Activated CD4-positive, alpha-beta memory T cell treated with anti-CD3 and anti-CD28 coated beads, Interleukin-2, amount 10 ng/mL, durations not matched to agents 7 days and 5 days (primary cell): ENCODE measurements at regions not wholly inside any gene's neighbourhood (a gene's known extent, or its start where the extent isn't known, plus 50 kb on each side); places are given as distances from the start of the nearest gene placed in this dataset.

Source experiments
- CTCF ChIA-PET: fragments of 350-600 bp; sonication (Branson Sonifier 250); formaldehyde crosslinking; loops from one replicate; lab custom pipeline; 2021; ENCODE audit warnings: antibody characterized with exemption, inconsistent platforms; lab: Charles Lee
- POLR2A ChIA-PET: fragments of 350-600 bp; sonication (Branson Sonifier 250); formaldehyde crosslinking; loops from one replicate; lab custom pipeline; 2021; ENCODE audit warnings: antibody characterized with exemption; lab: Charles Lee
- DNase-seq: peaks from one replicate; pipeline ENCODE4 v3.0.0-alpha.2; 2020
- H3K27ac Mint-ChIP-seq: one replicate; pipeline ENCODE4 v1.8.0; 2021; ENCODE audit warnings: mild to moderate bottlenecking, mixed read lengths
- H3K27me3 Mint-ChIP-seq: one replicate; pipeline ENCODE4 v1.8.0; 2021; ENCODE audit warnings: mixed read lengths
- H3K36me3 Mint-ChIP-seq: one replicate; pipeline ENCODE4 v1.8.0; 2021; ENCODE audit warnings: low read depth, mixed read lengths
- H3K4me1 Mint-ChIP-seq: one replicate; pipeline ENCODE4 v1.8.0; 2021; ENCODE audit warnings: mixed read lengths
- H3K4me3 Mint-ChIP-seq: one replicate; pipeline ENCODE4 v1.8.0; 2021; ENCODE audit warnings: mild to moderate bottlenecking, mixed read lengths
- H3K9me3 Mint-ChIP-seq: one replicate; pipeline ENCODE4 v1.8.0; 2021; ENCODE audit warnings: mixed read lengths

DNA sequence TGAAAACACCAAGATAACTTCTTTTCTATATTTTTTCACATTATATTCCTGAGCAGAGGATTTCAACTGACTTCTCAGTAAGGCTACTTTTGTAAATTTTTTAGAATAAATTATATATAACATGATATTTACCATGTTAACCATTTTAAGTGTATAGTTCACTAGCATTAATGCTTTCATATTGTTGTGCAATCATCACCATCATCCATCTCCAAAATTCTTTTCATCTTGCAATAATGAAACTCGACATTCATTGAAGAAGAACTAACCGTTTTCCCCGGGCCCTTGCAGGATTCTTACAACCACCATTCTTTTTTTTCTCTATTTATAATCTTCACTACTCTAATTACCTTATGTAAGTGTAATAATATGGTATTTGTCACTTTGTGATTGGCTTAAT is 1036.1 kb downstream of the LRFN5 start:
- no peaks in the 10 kb centered on the region for H3K36me3 Mint-ChIP-seq
- no peak for DNase-seq
- no peak overlapping the region for H3K4me3 Mint-ChIP-seq
- H3K27me3 Mint-ChIP-seq = no peaks in the 10 kb centered on the region
- peaks cover 11% of the 10 kb centered on the region for H3K9me3 Mint-ChIP-seq
- H3K27ac Mint-ChIP-seq = no peak overlapping the region
- H3K4me1 Mint-ChIP-seq = no peaks in the 10 kb centered on the region
- CTCF ChIA-PET = no interaction called here
- POLR2A ChIA-PET = no interaction called here

DNA sequence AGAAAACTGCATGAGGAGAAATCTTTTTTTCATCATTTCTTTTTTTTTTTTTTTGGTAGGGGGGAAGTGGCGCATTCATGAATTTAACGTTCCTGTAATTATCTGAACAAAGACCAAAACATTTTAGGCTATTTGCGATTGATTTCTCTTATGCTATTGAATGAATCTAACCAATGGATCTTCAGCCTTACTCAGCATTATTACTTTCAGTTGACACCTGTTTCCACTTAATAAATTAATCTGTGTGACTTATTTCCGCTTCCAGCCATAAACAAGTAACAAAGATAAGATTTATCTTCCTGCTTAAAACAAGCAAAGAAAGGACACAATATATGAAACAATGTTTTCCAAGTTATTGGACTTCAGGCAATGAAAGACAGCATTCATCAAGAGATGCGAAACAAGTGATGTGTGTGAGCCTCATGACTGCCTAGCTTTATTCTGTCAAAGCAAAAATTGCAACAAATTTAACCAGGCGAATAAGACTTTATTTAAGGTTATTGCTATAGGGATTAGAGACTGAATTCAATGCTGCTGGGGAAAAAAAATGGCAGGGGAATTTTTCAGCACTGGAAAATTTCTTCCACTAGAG is 1026.9 kb downstream of the LRFN5 start:
- no peaks in the 10 kb centered on the region for H3K36me3 Mint-ChIP-seq
- no peak overlapping the region for H3K27ac Mint-ChIP-seq
- no peaks in the 10 kb centered on the region for H3K27me3 Mint-ChIP-seq
- H3K4me1 Mint-ChIP-seq = no peaks in the 10 kb centered on the region
- H3K4me3 Mint-ChIP-seq = no peak overlapping the region
- DNase-seq = no peak
- ChIA-PET CTCF (no interaction called here), POLR2A (no interaction called here)
- peaks cover 4% of the 10 kb centered on the region for H3K9me3 Mint-ChIP-seq

DNA sequence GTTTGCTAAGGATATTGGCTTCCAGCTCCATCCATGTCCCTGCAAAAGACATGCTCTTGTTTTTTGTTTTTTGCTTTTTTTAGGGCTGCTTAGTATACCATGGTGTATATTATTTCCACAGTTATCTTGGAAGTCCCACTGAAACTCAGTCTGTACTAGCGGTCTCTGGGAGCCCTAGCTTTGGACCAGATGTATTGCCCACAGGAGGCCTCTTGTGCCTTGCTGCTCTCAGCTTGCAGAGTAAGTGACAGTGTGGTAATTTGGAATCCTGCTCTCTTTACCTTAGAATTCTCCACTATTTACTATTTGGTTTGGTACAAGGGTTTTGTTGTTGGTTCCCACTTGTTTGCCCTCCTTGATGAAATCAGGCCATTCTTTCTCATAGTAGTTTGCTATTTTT is 1022.9 kb downstream of the LRFN5 start:
- POLR2A ChIA-PET = no interaction called here
- H3K27ac Mint-ChIP-seq = no peak overlapping the region

DNA sequence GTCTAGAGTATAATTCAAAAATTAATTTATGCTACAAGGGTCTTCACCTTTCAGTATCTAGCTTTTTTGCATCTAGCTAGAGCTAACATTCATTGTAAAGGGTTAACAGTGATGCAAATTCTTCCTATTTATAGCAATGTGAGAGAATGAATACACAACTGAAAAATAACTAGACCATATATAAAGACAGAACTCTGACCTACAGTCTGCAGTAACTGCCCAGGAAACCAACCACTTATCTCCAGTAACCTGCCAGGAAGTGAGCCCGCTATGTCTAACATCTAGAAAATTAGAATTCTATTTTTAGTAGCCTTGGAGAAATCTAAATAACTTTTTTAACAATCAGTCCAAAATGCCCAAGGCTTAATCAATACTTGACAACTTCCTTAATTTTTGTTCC is 1021.9 kb downstream of the LRFN5 start:
- H3K36me3 Mint-ChIP-seq = no peaks in the 10 kb centered on the region
- no peaks in the 10 kb centered on the region for H3K4me1 Mint-ChIP-seq
- no peak overlapping the region for H3K4me3 Mint-ChIP-seq
- no peaks in the 10 kb centered on the region for H3K27me3 Mint-ChIP-seq
- ChIA-PET CTCF (no interaction called here), POLR2A (no interaction called here)
- no peak for DNase-seq
- peaks cover 1% of the 10 kb centered on the region for H3K9me3 Mint-ChIP-seq
- no peak overlapping the region for H3K27ac Mint-ChIP-seq

More for the DNA sequence above, 1022.9 kb downstream of the LRFN5 start:
- CTCF ChIA-PET = no interaction called here
- Mint-ChIP-seq H3K36me3 (no peaks in the 10 kb centered on the region), H3K9me3 (peaks cover 4% of the 10 kb centered on the region), H3K4me1 (no peaks in the 10 kb centered on the region), H3K27me3 (no peaks in the 10 kb centered on the region), H3K4me3 (no peak overlapping the region)
- no peak for DNase-seq

DNA sequence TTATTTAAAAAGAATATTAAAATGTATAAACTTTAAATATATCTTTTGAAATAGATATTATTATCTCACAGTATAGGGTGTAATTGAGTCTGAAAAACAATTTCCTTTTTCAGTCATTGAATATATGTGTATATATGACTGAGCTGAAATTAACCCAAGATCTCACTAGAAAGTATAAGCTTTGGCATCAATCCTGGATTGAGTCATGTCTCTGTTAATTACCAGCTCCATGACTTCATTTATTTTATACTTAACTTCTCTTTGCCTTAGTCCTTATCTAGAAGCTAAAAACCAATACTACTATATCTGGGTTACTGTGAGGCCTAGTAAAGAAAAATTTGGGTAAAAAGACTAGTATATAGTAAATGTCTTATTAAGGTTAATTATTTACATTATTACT is 1020.3 kb downstream of the LRFN5 start:
- no peaks in the 10 kb centered on the region for H3K9me3 Mint-ChIP-seq
- no peaks in the 10 kb centered on the region for H3K36me3 Mint-ChIP-seq
- DNase-seq = no peak
- H3K4me3 Mint-ChIP-seq = no peak overlapping the region
- ChIA-PET POLR2A (no interaction called here), CTCF (no interaction called here)
- H3K4me1 Mint-ChIP-seq = no peaks in the 10 kb centered on the region
- no peaks in the 10 kb centered on the region for H3K27me3 Mint-ChIP-seq
- no peak overlapping the region for H3K27ac Mint-ChIP-seq

DNA sequence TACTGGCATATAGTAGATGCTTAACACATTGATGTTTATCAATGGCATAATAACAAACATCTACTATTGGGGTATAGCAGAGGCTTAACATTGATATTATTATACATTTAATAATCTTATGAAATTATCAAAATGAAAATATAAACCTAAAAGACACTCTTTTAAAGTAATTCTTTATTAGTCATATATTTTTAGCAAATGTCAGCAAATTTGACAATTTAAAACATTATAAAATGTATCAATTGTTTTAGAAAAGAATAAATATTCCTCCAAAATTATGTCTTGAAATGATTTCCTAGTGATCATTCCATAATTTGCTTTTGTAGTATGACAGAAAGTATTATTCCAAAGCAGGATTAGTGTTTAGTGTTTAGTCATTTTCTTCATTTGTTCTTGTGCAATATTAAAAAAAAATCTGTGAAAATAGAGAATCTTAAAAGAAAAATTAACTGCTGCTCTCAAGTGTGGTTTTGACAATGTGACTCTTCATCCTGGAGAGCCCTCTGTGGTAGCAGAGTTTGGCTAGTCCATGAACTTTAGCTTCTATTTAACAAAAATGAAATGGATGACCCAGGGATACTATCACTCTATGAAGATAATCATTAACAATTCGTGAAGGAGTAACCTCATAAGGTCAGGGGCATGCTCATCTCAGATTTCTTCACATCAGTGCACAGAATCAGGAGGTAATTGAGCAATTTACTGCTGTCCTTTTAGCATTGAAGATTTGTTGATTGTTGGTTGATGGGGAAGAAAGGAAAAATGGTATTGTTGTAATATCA is 1018.5 kb downstream of the LRFN5 start:
- H3K4me3 Mint-ChIP-seq = no peak overlapping the region
- no peak for DNase-seq
- ChIA-PET POLR2A (no interaction called here), CTCF (no interaction called here)
- no peaks in the 10 kb centered on the region for H3K9me3 Mint-ChIP-seq
- no peaks in the 10 kb centered on the region for H3K4me1 Mint-ChIP-seq
- no peaks in the 10 kb centered on the region for H3K27me3 Mint-ChIP-seq
- H3K36me3 Mint-ChIP-seq = no peaks in the 10 kb centered on the region
- no peak overlapping the region for H3K27ac Mint-ChIP-seq

DNA sequence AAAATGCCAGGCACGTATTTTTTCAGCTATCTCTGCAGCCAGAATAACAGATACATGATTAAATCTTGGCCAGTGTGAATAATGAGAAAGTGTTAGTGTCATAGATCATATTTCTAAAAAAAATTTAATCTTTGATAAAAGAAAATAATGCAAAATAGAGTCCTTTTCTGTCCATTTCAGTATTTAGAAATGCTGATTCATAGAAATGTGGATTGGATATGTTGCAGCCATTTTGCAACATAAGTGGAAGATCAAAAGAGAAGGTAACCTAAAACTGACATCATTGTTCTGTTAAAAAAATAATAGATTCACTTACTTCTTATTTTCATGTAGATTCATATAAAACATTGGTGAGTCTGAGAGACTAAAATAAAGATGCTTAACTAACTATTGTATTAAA is 1010.3 kb downstream of the LRFN5 start:
- H3K4me3 Mint-ChIP-seq = no peak overlapping the region
- peaks cover 8% of the 10 kb centered on the region for H3K9me3 Mint-ChIP-seq
- DNase-seq = no peak
- H3K27me3 Mint-ChIP-seq = no peaks in the 10 kb centered on the region
- no peak overlapping the region for H3K27ac Mint-ChIP-seq
- H3K4me1 Mint-ChIP-seq = no peaks in the 10 kb centered on the region
- no peaks in the 10 kb centered on the region for H3K36me3 Mint-ChIP-seq
- ChIA-PET POLR2A (no interaction called here), CTCF (no interaction called here)

DNA sequence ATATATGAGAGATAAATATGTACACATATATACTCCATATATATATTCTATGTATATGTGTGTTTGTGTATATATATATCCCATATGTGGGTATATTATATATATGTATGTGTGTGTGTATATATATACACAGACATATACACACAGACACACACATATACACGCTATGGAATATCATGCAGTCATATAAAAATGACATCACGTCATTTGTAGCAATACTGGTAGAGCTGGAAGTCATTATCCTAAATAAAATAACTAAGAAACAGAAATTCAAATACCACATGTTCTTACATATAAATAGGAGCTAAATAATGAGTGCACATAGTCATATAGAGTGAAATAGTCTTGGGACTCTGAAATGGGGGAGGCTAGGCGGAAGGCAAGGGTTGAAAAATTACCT is 1000.2 kb downstream of the LRFN5 start:
- ChIA-PET CTCF (no interaction called here), POLR2A (no interaction called here)
- Mint-ChIP-seq H3K27me3 (no peaks in the 10 kb centered on the region), H3K4me3 (no peak overlapping the region), H3K9me3 (no peaks in the 10 kb centered on the region), H3K4me1 (no peaks in the 10 kb centered on the region), H3K27ac (no peak overlapping the region), H3K36me3 (no peaks in the 10 kb centered on the region)
- no peak for DNase-seq

DNA sequence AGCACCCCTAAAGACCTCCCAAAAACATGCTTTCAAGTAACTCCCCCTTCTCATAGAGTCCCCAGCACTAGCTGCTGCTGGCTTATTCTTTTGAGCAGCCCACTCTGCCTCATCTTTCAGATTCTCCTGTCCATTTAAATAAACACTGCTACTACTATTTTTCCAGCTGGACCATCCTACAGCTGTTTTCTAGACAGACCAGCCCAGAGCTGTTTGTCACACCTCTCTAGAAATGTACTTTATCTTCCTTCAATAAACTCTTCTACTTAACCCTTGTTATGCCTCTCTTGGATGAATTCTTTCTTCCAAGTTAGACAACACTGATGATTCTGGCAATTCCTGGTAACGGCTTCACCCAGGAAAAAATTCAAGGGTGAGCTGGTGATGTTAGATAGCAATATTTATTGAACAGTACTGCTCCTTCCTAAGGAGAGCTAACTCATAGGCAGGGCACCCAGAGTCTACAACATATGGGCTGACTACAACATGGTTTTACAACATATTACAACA is 995.7 kb downstream of the LRFN5 start:
- H3K36me3 Mint-ChIP-seq = no peaks in the 10 kb centered on the region
- no peaks in the 10 kb centered on the region for H3K27me3 Mint-ChIP-seq
- POLR2A ChIA-PET = no interaction called here
- no peak overlapping the region for H3K4me3 Mint-ChIP-seq
- no peak overlapping the region for H3K27ac Mint-ChIP-seq
- H3K9me3 Mint-ChIP-seq = peaks cover 2% of the 10 kb centered on the region
- no peaks in the 10 kb centered on the region for H3K4me1 Mint-ChIP-seq
- DNase-seq = no peak
- CTCF ChIA-PET = no interaction called here

DNA sequence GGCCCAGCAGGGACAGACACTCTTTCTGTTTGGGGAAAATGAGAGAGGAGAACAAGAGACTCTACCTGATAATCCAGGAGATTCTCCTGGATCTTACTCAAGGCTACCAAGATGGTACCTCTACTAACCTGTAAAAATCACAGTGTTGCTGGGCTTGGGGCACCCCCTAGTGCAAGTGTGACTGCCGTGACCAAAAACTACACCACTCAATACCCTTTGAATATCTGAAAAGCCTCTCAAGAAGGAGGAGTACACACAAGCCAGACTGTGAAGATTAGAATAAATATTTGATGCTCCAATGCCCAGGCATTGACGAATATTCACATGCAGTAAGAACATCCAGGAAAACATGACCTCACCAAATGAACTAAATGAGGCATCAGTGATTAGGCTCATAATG is 965.4 kb downstream of the LRFN5 start:
- no peak overlapping the region for H3K4me3 Mint-ChIP-seq
- ChIA-PET CTCF (no interaction called here), POLR2A (no interaction called here)
- no peak overlapping the region for H3K27ac Mint-ChIP-seq
- no peak for DNase-seq
- H3K4me1 Mint-ChIP-seq = no peaks in the 10 kb centered on the region
- H3K27me3 Mint-ChIP-seq = no peaks in the 10 kb centered on the region
- H3K9me3 Mint-ChIP-seq = peaks cover 15% of the 10 kb centered on the region
- H3K36me3 Mint-ChIP-seq = no peaks in the 10 kb centered on the region

DNA sequence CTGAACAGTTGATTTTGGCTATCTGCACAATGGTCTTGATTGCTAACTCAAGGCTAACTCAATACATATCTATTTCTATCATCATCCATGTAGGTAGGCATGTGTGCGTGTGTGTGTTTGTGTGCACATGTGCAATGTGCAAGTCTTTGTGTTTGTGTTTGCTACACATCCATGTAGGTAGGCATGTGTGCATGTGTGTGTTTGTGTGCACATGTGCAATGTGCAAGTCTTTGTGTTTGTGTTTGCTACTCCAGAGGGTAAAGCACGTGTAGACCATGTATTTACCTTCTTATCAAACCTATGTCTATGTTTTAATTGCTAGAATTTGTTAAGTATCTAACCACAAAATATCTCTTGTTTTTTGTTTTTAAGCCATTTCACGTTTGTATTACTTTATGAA is 962.6 kb downstream of the LRFN5 start:
- Mint-ChIP-seq H3K9me3 (peaks cover 10% of the 10 kb centered on the region), H3K4me3 (no peak overlapping the region), H3K36me3 (no peaks in the 10 kb centered on the region), H3K27me3 (no peaks in the 10 kb centered on the region), H3K4me1 (no peaks in the 10 kb centered on the region), H3K27ac (no peak overlapping the region)
- POLR2A ChIA-PET = no interaction called here
- no peak for DNase-seq
- CTCF ChIA-PET = no interaction called here

DNA sequence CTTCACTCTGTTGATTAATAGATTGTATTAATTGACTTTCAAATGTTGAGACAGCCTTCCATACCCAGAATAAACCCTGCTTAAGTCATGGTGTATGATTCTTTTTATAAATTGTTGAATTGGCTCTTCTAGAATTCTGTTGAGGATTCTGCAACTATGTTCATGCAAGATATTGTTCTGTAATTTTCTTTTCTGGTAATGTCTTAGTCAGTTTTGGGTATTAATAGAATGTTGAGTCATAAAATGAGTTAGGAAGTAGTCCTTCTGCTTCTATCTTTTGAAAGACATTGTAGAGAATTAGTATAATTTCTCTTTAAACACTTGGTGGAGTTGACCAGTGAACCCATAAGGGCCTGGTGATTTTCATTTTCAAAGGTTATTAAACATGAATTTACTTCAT is 958.9 kb downstream of the LRFN5 start:
- Mint-ChIP-seq H3K9me3 (peaks cover 2% of the 10 kb centered on the region), H3K4me3 (no peak overlapping the region), H3K27ac (no peak overlapping the region), H3K4me1 (no peaks in the 10 kb centered on the region), H3K27me3 (no peaks in the 10 kb centered on the region), H3K36me3 (no peaks in the 10 kb centered on the region)
- POLR2A ChIA-PET = no interaction called here
- no peak for DNase-seq
- CTCF ChIA-PET = no interaction called here

DNA sequence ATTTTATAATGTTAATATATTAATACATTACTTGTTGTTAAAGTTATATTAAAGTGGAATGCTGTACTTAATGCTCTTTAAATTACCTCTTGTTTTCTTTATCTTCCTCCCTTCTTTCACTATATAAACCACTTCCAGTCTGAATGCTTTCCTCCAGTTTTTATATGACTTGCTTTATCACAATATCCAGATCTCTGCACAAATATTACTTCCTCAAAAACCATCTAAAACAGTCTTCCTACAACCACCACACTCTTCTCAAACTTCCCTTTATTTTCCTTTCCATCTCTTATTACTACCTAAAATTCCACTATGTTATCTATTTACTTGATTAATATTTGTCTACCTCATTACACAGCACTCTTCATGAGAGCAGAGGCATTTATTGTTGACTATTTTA is 956.6 kb downstream of the LRFN5 start:
- no peak for DNase-seq
- H3K4me1 Mint-ChIP-seq = no peaks in the 10 kb centered on the region
- ChIA-PET CTCF (no interaction called here), POLR2A (no interaction called here)
- peaks cover 4% of the 10 kb centered on the region for H3K9me3 Mint-ChIP-seq
- H3K27ac Mint-ChIP-seq = no peak overlapping the region
- no peaks in the 10 kb centered on the region for H3K36me3 Mint-ChIP-seq
- H3K4me3 Mint-ChIP-seq = no peak overlapping the region
- H3K27me3 Mint-ChIP-seq = no peaks in the 10 kb centered on the region

DNA sequence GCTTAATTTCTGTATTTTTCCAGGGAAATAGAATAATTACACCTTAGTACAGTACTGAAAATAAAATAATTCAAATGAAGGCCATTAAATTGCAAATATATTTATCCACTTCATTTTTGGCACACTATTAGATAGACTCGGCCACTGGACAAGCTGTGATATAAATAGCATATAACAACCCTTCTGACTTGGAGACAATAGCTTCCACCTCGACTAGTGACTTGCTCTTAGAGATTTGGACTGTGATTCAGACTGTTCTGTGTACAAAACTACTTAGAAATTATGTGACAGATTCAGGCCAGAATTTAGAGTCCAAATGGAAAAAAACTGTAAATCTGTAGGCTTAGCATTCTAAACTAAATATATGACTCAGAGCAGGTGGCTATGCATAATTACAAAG is 949.9 kb downstream of the LRFN5 start:
- peaks cover 12% of the 10 kb centered on the region for H3K9me3 Mint-ChIP-seq
- no peaks in the 10 kb centered on the region for H3K36me3 Mint-ChIP-seq
- POLR2A ChIA-PET = no interaction called here
- no peak overlapping the region for H3K4me3 Mint-ChIP-seq
- CTCF ChIA-PET = no interaction called here
- H3K27ac Mint-ChIP-seq = no peak overlapping the region
- DNase-seq = no peak
- no peaks in the 10 kb centered on the region for H3K4me1 Mint-ChIP-seq
- H3K27me3 Mint-ChIP-seq = no peaks in the 10 kb centered on the region
